Lung (tissue), 11 donors: ENCODE measurements at regions not wholly inside any gene's neighbourhood (a gene's known extent, or its start where the extent isn't known, plus 50 kb on each side); places are given as distances from the start of the nearest gene placed in this dataset.
A peak's percentile ranks its signal among the peaks of the same experiment; 100 is the strongest.

Experiments
- ATAC-seq: fragments of 200-7000 bp; cut with Tn5 transposase; one replicate; pipeline ENCODE4 v1.9.1; 2020; ENCODE audit warnings: moderate number of reproducible peaks; ENCODE audit not compliant: insufficient read depth, low FRiP score
- DNase-seq, 3 donors: peaks; one replicate each; pipeline ENCODE4 v3.0.0-alpha.2; 2013 to 2017
- H3K27ac ChIP-seq, 2 donors: one replicate each; pipeline ENCODE4 v1.5.1; 2013; ENCODE audit warnings: mild to moderate bottlenecking in 2 of 2, moderate library complexity in 2 of 2, control low read depth in 1 of 2, inconsistent platforms in 1 of 2, low read depth in 1 of 2, low read length in 1 of 2
- H3K27me3 ChIP-seq, 3 donors: one replicate each; pipeline ENCODE4 v1.5.1; 2013; ENCODE audit warnings: low read length in 2 of 3; ENCODE audit not compliant: control insufficient read depth in 3 of 3, insufficient read depth in 3 of 3
- H3K36me3 ChIP-seq, 4 donors: one replicate each; pipeline ENCODE4 v1.5.1; 2013; ENCODE audit warnings: low read length in 4 of 4, mild to moderate bottlenecking in 1 of 4, moderate library complexity in 1 of 4; ENCODE audit not compliant: control insufficient read depth in 4 of 4, insufficient read depth in 4 of 4
- H3K4me1 ChIP-seq, 5 donors: one replicate each; pipeline ENCODE4 v1.5.1; 2013; ENCODE audit warnings: low read length in 5 of 5, mild to moderate bottlenecking in 2 of 5, moderate library complexity in 1 of 5; ENCODE audit not compliant: control insufficient read depth in 5 of 5, insufficient read depth in 5 of 5
- H3K4me3 ChIP-seq: one replicate; pipeline ENCODE4 v1.5.1; 2013; ENCODE audit warnings: mild to moderate bottlenecking, control low read depth, moderate library complexity
- H3K9ac ChIP-seq, 2 donors: one replicate each; pipeline ENCODE4 v1.5.1; 2013; ENCODE audit warnings: low read length in 2 of 2, control low read depth in 1 of 2; ENCODE audit not compliant: insufficient read depth in 1 of 2
- H3K9me3 ChIP-seq, 4 donors: one replicate each; pipeline ENCODE4 v1.5.1; 2013; ENCODE audit warnings: low read length in 3 of 4, mild to moderate bottlenecking in 1 of 4, moderate library complexity in 1 of 4; ENCODE audit not compliant: control insufficient read depth in 4 of 4, insufficient read depth in 3 of 4
- WGBS, 2 donors: extraction: QIAGEN DNeasy Blood & Tissue Kit; methylation state at CpG; one replicate each; pipeline ENCODE4 v1.1.7; 2013; 5-methylcytosine and 5-hydroxymethylcytosine counted together
- TF ChIP-seq, protein P1 (sequence below): IDR thresholded peaks from 2 replicates; pipeline ENCODE4 v1.5.1; 2012; ENCODE audit warnings: mild to moderate bottlenecking; ENCODE audit errors: control extremely low read depth, extremely low read depth
- donor health status: control.
- donor health status: control.
- donor health status: Bipolar disorder and iron deficiency.
- donor health status: healthy.
- donor health status: DM: yes; HTN: yes; CAD: no.

DNA sequence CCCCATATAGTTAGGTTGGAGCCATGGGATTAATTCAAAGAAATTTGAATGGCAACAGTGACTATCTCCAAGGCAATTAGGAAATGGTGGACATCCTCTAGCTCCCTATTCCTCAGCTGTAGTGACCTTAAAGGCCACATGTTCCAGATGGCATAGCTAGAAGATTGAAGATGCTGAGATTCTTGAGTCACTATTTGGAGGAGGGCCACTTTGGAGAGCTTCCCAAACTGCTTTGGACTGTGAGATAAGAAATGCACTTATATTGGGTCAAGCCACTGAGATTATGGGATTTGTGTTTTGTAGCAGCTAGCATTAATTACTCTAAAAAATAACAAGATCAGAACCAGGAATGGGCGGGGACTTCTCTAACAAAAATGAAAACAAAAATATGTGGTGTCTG lies 636.2 kb upstream of the CCNG1 start:
- peak in 2 of 3 donors; percentile 25 to 32 for DNase-seq
- peaks cover 0 to 2% (median 0%) of the 10 kb centered on the region in 5 donors for H3K4me1 ChIP-seq
- TF ChIP-seq, protein P1, sequence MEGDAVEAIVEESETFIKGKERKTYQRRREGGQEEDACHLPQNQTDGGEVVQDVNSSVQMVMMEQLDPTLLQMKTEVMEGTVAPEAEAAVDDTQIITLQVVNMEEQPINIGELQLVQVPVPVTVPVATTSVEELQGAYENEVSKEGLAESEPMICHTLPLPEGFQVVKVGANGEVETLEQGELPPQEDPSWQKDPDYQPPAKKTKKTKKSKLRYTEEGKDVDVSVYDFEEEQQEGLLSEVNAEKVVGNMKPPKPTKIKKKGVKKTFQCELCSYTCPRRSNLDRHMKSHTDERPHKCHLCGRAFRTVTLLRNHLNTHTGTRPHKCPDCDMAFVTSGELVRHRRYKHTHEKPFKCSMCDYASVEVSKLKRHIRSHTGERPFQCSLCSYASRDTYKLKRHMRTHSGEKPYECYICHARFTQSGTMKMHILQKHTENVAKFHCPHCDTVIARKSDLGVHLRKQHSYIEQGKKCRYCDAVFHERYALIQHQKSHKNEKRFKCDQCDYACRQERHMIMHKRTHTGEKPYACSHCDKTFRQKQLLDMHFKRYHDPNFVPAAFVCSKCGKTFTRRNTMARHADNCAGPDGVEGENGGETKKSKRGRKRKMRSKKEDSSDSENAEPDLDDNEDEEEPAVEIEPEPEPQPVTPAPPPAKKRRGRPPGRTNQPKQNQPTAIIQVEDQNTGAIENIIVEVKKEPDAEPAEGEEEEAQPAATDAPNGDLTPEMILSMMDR, result no peak

DNA sequence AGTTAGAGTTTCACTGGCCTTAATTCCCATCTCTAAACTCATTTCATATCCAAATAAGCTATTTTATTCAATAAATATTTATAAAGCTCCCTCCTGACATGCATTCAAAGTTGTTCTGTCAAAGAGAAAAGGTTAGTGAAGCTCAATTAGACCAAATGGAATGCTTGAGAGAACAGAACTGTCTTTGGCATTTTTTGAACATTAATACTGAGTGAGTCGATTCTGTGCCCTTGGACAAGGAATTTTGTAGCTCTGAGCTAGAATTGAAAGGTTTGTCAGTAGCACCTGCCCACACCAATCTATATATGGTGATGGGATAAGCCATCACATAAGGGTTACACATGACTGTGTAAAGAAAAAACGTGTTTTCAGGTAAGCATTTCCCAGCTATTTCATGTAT lies 631.2 kb upstream of the CCNG1 start:
- Histone ChIP-seq H3K9me3 (no peaks in the 10 kb centered on the region), H3K4me3 (no peak overlapping the region), H3K27me3 (no peaks in the 10 kb centered on the region), H3K4me1 (no peaks in the 10 kb centered on the region), H3K27ac (no peak overlapping the region), H3K36me3 (no peaks in the 10 kb centered on the region), H3K9ac (no peak overlapping the region)
- ATAC-seq (no peak), DNase-seq (no peak)
- TF ChIP-seq, protein P1, result no peak
- WGBS, 2 donors, result 56 to 61% methylated on average over 2 of the region's 2 CpGs

More for the DNA sequence above, 636.2 kb upstream of the CCNG1 start:
- Histone ChIP-seq H3K27ac (no peak overlapping the region), H3K9me3 (no peaks in the 10 kb centered on the region), H3K27me3 (no peaks in the 10 kb centered on the region), H3K9ac (no peak overlapping the region), H3K4me3 (no peak overlapping the region), H3K36me3 (no peaks in the 10 kb centered on the region)
- ATAC-seq, result no peak
- 82 to 89% methylated on average over 1 of the region's 1 CpG for WGBS, 2 donors

DNA sequence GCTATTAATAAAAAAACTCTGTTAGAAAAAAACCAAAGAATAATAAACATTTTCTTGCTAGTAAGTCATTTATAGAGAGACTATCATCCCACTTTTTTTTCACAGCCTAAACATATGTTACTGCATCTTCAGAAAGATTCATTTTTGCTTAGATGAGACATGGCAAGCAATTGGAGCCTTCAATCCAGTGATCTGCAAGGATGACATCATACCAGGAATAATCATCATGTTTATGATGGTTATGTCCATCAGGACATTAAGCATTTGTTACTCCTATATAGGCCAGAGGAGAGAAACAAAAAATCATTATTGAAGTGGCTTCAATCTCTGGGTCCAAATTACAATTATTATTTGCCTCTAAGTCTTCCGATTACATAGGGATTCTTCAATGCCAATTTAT lies 626.3 kb upstream of the CCNG1 start:
- TF ChIP-seq, protein P1, result no peak
- Histone ChIP-seq H3K27ac (no peak overlapping the region), H3K27me3 (no peaks in the 10 kb centered on the region), H3K9me3 (no peaks in the 10 kb centered on the region), H3K9ac (no peak overlapping the region), H3K4me1 (no peaks in the 10 kb centered on the region), H3K36me3 (no peaks in the 10 kb centered on the region), H3K4me3 (no peak overlapping the region)
- ATAC-seq, result no peak
- WGBS, 2 donors, result 90 to 93% methylated on average over 1 of the region's 1 CpG
- DNase-seq, result no peak

GRCh38 chr5:162816816-162817215 lies 620.6 kb upstream of the CCNG1 start:
- H3K4me1 ChIP-seq, result no peaks in the 10 kb centered on the region

More at GRCh38 chr5:162816816-162817215, 620.6 kb upstream of the CCNG1 start:
- Histone ChIP-seq H3K27ac (no peak overlapping the region), H3K9ac (no peak overlapping the region), H3K4me3 (no peak overlapping the region), H3K27me3 (no peaks in the 10 kb centered on the region), H3K36me3 (no peaks in the 10 kb centered on the region), H3K9me3 (peaks cover 0 to 2% (median 0%) of the 10 kb centered on the region in 4 donors)
- DNase-seq (no peak), ATAC-seq (no peak)
- TF ChIP-seq, protein P1, result no peak
- 85 to 89% methylated on average over 2 of the region's 2 CpGs for WGBS, 2 donors
